ENCODE measurements at regions not wholly inside any gene's neighbourhood (a gene's known extent, or its start where the extent isn't known, plus 50 kb on each side); places are given as distances from the start of the nearest gene placed in this dataset.
"Not testable (repeated sequence)": the region's sequence is repeated elsewhere in the genome, so short reads cannot be mapped to it uniquely, and the experiment has no call there.

DNA sequence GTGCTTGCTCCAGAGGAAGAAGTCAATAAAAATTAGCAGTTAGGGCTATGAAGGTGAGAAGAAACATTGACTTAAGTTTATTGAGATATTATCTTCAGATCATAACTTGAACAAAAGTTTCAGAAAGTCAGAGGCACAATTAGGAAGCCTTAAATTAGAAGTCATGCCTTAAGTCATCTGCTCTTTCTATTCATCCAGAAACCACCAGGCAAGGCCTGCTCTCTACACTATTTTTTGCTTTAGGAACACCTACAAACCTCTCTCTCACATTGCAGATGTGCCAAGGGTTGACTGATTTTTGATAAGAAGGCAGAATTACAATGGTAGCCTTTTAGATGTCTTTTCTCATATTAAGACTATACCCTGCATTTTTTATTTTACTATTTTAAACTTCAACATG lies 268.7 kb downstream of the SPRY2 start:
- TF ChIP-seq, protein P1, sequence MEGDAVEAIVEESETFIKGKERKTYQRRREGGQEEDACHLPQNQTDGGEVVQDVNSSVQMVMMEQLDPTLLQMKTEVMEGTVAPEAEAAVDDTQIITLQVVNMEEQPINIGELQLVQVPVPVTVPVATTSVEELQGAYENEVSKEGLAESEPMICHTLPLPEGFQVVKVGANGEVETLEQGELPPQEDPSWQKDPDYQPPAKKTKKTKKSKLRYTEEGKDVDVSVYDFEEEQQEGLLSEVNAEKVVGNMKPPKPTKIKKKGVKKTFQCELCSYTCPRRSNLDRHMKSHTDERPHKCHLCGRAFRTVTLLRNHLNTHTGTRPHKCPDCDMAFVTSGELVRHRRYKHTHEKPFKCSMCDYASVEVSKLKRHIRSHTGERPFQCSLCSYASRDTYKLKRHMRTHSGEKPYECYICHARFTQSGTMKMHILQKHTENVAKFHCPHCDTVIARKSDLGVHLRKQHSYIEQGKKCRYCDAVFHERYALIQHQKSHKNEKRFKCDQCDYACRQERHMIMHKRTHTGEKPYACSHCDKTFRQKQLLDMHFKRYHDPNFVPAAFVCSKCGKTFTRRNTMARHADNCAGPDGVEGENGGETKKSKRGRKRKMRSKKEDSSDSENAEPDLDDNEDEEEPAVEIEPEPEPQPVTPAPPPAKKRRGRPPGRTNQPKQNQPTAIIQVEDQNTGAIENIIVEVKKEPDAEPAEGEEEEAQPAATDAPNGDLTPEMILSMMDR (IDR thresholded peaks at IDR 0.05; ENCODE audit: unreplicated experiment): no peak
- no peaks in the 10 kb centered on the region for H3K9me3 Mint-ChIP-seq
- H3K27me3 Mint-ChIP-seq (ENCODE audit: low read depth): no peaks in the 10 kb centered on the region
- DNase-seq (ENCODE audit: low spot score in 2 of 2, unreplicated experiment in 2 of 2): no peak
- H3K4me1 Mint-ChIP-seq: peaks cover 11% of the 10 kb centered on the region
- no peak overlapping the region for H3K27ac Mint-ChIP-seq
- no peak overlapping the region for H3K4me3 Mint-ChIP-seq
- H3K36me3 Mint-ChIP-seq: peaks cover 2% of the 10 kb centered on the region

DNA sequence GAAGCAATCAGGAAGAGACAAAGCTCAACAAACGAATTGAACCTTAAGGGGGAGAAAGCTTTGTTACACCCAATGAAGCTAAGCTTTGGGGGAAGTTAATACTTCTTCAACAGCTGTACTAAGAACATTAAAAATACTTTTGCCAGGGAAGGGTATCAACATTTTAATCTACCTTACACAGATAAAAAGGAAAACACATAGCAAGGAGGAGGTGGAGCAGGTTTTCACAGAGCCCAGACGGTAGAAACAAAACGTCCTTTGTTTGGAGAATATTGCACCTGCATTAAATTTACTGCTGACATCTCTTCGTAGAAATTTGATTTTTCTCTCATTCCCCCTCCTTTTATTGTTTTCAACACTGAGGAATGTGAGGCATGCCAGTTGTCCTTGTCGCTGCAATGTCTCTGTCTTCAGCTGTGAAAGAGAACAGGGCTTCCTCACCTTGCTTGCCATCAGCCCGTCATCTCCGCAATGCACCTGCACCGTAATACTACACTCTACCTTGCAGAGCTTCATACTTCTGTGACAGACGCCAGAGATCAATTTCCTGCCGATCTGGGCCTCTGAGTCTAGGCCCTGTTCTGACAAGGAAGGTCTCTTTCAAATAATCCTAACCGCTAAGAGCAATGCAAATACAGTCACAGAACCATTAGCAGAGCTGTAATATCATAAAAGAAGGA lies 270.8 kb downstream of the SPRY2 start:
- Mint-ChIP-seq H3K4me1 (peaks cover 11% of the 10 kb centered on the region), H3K27ac (peak overlapping the region; percentile 37)

DNA sequence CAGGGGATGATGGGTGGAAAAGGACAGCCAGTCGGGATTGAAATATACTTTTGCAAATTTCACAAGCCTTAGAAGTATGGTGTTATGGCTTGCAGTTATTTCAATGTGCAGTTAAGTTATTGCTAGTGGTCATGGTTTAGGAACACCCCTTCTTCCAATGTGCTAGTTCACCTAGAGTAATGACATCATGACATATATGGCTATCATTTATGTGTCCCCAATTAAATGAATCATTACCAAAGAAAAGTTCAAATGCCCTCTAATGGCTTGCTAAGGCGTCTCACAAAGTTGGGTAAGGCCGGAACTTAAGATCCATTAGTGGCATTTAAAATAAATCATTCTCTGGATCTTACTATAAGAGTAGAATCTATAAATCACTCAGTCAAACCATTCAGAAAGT lies 271.6 kb downstream of the SPRY2 start:
- Mint-ChIP-seq H3K9me3 (no peaks in the 10 kb centered on the region), H3K27ac (no peak overlapping the region), H3K4me1 (peaks cover 11% of the 10 kb centered on the region), H3K4me3 (no peak overlapping the region), H3K36me3 (no peaks in the 10 kb centered on the region), H3K27me3 (ENCODE audit: low read depth) (no peaks in the 10 kb centered on the region)
- no peak for DNase-seq (ENCODE audit: low spot score in 2 of 2, unreplicated experiment in 2 of 2)
- TF ChIP-seq, protein P1 (IDR thresholded peaks at IDR 0.05; ENCODE audit: unreplicated experiment): no peak

More for the DNA sequence above, 270.8 kb downstream of the SPRY2 start:
- TF ChIP-seq, protein P1 (IDR thresholded peaks at IDR 0.05; ENCODE audit: unreplicated experiment): no peak
- no peak for DNase-seq (ENCODE audit: low spot score in 2 of 2, unreplicated experiment in 2 of 2)
- H3K4me3 Mint-ChIP-seq: peak overlapping the region; percentile 27
- peaks cover 2% of the 10 kb centered on the region for H3K36me3 Mint-ChIP-seq
- H3K27me3 Mint-ChIP-seq (ENCODE audit: low read depth): no peaks in the 10 kb centered on the region
- H3K9me3 Mint-ChIP-seq: no peaks in the 10 kb centered on the region

DNA sequence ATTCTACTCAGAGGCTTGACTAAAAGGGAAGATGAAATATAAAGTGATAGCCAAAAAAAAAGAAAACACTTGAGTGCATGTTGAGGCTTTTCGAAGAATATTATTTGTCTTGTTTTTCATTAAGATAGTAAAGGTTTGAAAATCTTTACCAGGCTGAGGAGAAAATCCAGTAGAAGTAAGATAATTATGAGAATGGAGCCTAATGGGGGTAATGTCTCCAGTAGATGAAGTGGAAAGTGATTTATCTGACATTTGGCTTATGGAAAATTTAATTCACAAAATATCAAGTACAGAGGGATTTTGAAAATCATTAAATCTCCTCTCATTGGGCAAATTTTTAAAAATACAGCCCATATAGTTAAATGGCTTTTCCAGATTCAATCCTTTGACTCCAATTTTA lies 274.9 kb downstream of the SPRY2 start:
- H3K4me1 Mint-ChIP-seq: peaks cover 11% of the 10 kb centered on the region
- TF ChIP-seq, protein P1 (IDR thresholded peaks at IDR 0.05; ENCODE audit: unreplicated experiment): no peak
- no peak for DNase-seq (ENCODE audit: low spot score in 2 of 2, unreplicated experiment in 2 of 2)
- peaks cover 2% of the 10 kb centered on the region for H3K36me3 Mint-ChIP-seq
- peaks cover 17% of the 10 kb centered on the region for H3K9me3 Mint-ChIP-seq
- no peak overlapping the region for H3K4me3 Mint-ChIP-seq
- H3K27ac Mint-ChIP-seq: no peak overlapping the region
- H3K27me3 Mint-ChIP-seq (ENCODE audit: low read depth): no peaks in the 10 kb centered on the region

DNA sequence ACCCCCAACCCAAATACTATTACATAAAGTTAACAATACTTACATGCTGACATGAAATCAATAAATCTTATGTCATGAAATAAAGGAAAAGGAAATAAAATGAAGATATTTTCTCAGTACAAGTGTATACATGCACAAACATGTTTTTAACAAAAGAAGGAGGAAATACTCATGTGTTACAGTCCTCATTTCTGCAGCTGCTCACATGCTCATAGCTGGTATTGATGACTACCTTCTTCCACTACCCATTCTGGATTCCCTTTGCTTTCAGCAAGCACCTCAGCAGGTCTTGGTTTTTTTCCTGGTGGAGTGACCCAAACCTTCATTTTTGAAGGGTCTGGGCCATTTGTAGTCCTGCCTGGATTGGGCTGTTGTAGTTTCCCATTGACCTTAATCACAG lies 278.5 kb downstream of the SPRY2 start:
- H3K27ac Mint-ChIP-seq; H3K27me3 Mint-ChIP-seq (ENCODE audit: low read depth); H3K4me3 Mint-ChIP-seq; DNase-seq (ENCODE audit: low spot score in 2 of 2, unreplicated experiment in 2 of 2); H3K4me1 Mint-ChIP-seq: not testable (repeated sequence)
- Mint-ChIP-seq H3K36me3 (peaks cover 10% of the 10 kb centered on the region), H3K9me3 (peaks cover 38% of the 10 kb centered on the region)

DNA sequence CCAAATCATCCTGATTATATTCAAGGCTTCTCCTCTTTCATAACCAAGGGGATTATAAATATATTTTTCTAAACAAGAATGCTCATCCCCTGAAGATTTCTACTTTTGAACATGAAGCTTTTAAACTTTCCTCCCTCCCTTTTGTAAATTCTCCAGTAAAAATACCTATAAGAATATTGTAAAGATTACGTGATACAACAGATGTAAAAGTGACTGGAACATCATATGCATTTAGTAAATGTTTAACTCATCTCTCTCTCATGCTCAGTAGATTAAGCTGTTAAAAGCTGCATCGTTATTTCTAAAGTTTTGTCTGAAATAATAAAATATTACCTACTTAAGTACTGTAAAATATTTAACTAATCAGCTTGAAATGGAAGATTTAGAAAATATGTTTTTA lies 281.1 kb downstream of the SPRY2 start:
- Mint-ChIP-seq H3K9me3 (peaks cover 38% of the 10 kb centered on the region), H3K36me3 (peaks cover 10% of the 10 kb centered on the region), H3K4me1 (peaks cover 3% of the 10 kb centered on the region), H3K27me3 (ENCODE audit: low read depth) (no peaks in the 10 kb centered on the region), H3K27ac (no peak overlapping the region), H3K4me3 (no peak overlapping the region)
- no peak for DNase-seq (ENCODE audit: low spot score in 2 of 2, unreplicated experiment in 2 of 2)
- TF ChIP-seq, protein P1 (IDR thresholded peaks at IDR 0.05; ENCODE audit: unreplicated experiment): no peak
